ENCODE measurements at regions not wholly inside any gene's neighbourhood (a gene's known extent, or its start where the extent isn't known, plus 50 kb on each side); places are given as distances from the start of the nearest gene placed in this dataset.

GRCh38 chr11:70901951-70902521 lies 350.3 kb downstream of the SHANK2 start:
- TF ChIP-seq CTCF (IDR thresholded peaks at IDR 0.05) (no peak), ZFX (IDR thresholded peaks at IDR 0.05; ENCODE audit: borderline replicate concordance) (no peak)
